Natural killer cell (primary cell): ENCODE measurements at regions not wholly inside any gene's neighbourhood (a gene's known extent, or its start where the extent isn't known, plus 50 kb on each side); places are given as distances from the start of the nearest gene placed in this dataset.
"Not testable (repeated sequence)": the region's sequence is repeated elsewhere in the genome, so short reads cannot be mapped to it uniquely, and the experiment has no call there.

ENCODE experiments used
- ATAC-seq, 3 donors: fragments of 150-1000 bp in 2 of 3; fragments of 200-7000 bp in 1 of 3; cut with Tn5 transposase; 1 replicate in 1 of 3; 2 replicates in 2 of 3; pipeline ENCODE4 v1.10.0; 2021; ENCODE audit warnings: mild to moderate bottlenecking in 2 of 3, moderate library complexity in 2 of 3
- DNase-seq, 2 donors: peaks; one replicate each; pipeline versions ENCODE4 v3.0.0 to v3.0.0-alpha.2; 2013 to 2021; ENCODE audit warnings: mixed read lengths in 1 of 2
- H3K27ac ChIP-seq: one replicate; pipeline ENCODE4 v1.5.1; 2013; ENCODE audit warnings: mild to moderate bottlenecking, low read length
- H3K27me3 ChIP-seq: one replicate; pipeline ENCODE4 v1.6.1; 2013; ENCODE audit warnings: low read length; ENCODE audit not compliant: control insufficient read depth, insufficient read depth
- H3K36me3 ChIP-seq: one replicate; pipeline ENCODE4 v1.6.1; 2013; ENCODE audit warnings: low read length; ENCODE audit not compliant: control insufficient read depth, insufficient read depth
- H3K4me1 ChIP-seq: one replicate; pipeline ENCODE4 v1.6.1; 2013; ENCODE audit warnings: low read length; ENCODE audit not compliant: control insufficient read depth, insufficient read depth
- H3K4me3 ChIP-seq: one replicate; pipeline ENCODE4 v1.5.1; 2013; ENCODE audit warnings: low read length
- H3K9me3 ChIP-seq: one replicate; pipeline ENCODE4 v1.6.1; 2013; ENCODE audit warnings: low read length; ENCODE audit not compliant: control insufficient read depth, insufficient read depth
- H3K27ac Mint-ChIP-seq, 2 donors: one replicate each; pipeline ENCODE4 v1.8.0; 2022; ENCODE audit warnings: mild to moderate bottlenecking in 2 of 2, mixed read lengths in 2 of 2, moderate library complexity in 1 of 2
- H3K27me3 Mint-ChIP-seq, 2 donors: one replicate each; pipeline ENCODE4 v1.8.0; 2022; ENCODE audit warnings: low read depth in 2 of 2, mixed read lengths in 2 of 2
- H3K36me3 Mint-ChIP-seq: one replicate; pipeline ENCODE4 v1.8.0; 2022; ENCODE audit warnings: mixed read lengths
- H3K4me1 Mint-ChIP-seq, 2 donors: one replicate each; pipeline ENCODE4 v1.8.0; 2022; ENCODE audit warnings: mixed read lengths in 2 of 2
- H3K4me3 Mint-ChIP-seq: one replicate; pipeline ENCODE4 v1.8.0; 2022; ENCODE audit warnings: mild to moderate bottlenecking, moderate library complexity, mixed read lengths
- H3K9me3 Mint-ChIP-seq, 2 donors: one replicate each; pipeline ENCODE4 v1.8.0; 2022; ENCODE audit warnings: mixed read lengths in 2 of 2
- WGBS: methylation state at CpG from one replicate; pipeline ENCODE4 v1.1.7; 2013; ENCODE audit warnings: missing lambda C conversion rate; ENCODE audit not compliant: insufficient coverage; 5-methylcytosine and 5-hydroxymethylcytosine counted together
- intact Hi-C: fragments of 100-400 bp; cut with micrococcal nuclease; formaldehyde crosslinking; loops from one replicate; pipeline ENCODE4 v1.14.2; 2022
- TF ChIP-seq, protein P1 (sequence below): fragments of 200-600 bp; IDR thresholded peaks from one replicate; pipeline ENCODE4 v1.8.0; 2022; ENCODE audit warnings: antibody characterized with exemption

DNA sequence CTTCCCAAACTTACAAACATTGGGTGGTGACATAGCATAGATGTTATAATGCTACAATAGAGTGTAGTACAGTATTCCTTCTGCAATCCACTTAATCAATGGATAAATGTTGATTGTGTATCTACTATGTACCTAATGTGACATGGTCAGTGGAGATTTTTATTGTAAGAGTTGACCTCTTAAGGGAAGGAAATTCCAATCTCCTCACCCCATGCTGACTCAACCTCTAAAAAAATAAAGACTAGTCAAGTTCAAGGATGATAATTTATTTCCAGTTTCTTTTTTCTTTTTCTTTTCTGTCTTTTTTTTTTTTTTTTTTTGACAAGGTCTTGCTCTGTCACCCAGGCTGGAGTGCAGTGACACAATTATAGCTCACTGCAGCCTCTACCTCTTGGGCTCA, 206.5 kb upstream of the STS start:
- ATAC-seq (no peak), DNase-seq (no peak)
- Histone ChIP-seq H3K4me1 (no peaks in the 10 kb centered on the region), H3K4me3 (no peak overlapping the region), H3K9me3 (no peaks in the 10 kb centered on the region), H3K27ac (no peak overlapping the region), H3K36me3 (no peaks in the 10 kb centered on the region), H3K27me3 (no peaks in the 10 kb centered on the region)
- Mint-ChIP-seq H3K27ac (no peak overlapping the region), H3K4me3 (no peak overlapping the region), H3K9me3 (no peaks in the 10 kb centered on the region), H3K27me3 (no peaks in the 10 kb centered on the region), H3K36me3 (no peaks in the 10 kb centered on the region), H3K4me1 (no peaks in the 10 kb centered on the region)
- intact Hi-C loops = no loop called here
- TF ChIP-seq, protein P1, sequence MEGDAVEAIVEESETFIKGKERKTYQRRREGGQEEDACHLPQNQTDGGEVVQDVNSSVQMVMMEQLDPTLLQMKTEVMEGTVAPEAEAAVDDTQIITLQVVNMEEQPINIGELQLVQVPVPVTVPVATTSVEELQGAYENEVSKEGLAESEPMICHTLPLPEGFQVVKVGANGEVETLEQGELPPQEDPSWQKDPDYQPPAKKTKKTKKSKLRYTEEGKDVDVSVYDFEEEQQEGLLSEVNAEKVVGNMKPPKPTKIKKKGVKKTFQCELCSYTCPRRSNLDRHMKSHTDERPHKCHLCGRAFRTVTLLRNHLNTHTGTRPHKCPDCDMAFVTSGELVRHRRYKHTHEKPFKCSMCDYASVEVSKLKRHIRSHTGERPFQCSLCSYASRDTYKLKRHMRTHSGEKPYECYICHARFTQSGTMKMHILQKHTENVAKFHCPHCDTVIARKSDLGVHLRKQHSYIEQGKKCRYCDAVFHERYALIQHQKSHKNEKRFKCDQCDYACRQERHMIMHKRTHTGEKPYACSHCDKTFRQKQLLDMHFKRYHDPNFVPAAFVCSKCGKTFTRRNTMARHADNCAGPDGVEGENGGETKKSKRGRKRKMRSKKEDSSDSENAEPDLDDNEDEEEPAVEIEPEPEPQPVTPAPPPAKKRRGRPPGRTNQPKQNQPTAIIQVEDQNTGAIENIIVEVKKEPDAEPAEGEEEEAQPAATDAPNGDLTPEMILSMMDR = no peak

DNA sequence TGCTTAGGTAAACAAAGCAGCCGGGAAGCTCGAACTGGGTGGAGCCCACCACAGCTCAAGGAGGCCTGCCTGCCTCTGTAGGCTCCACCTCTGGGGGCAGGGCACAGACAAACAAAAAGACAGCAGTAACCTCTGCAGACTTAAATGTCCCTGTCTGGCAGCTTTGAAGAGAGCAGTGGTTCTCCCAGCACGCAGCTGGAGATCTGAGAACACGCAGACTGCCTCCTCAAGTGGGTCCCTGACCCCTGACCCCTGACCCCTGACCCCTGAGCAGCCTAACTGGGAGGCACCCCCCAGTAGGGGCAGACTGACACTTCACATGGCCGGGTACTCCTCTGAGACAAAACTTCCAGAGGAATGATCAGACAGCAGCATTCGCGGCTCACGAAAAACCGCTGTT, 214.6 kb upstream of the STS start:
- H3K4me3 ChIP-seq, H3K27me3 ChIP-seq, H3K4me1 ChIP-seq, ATAC-seq, H3K27me3 Mint-ChIP-seq, H3K9me3 ChIP-seq, H3K4me3 Mint-ChIP-seq, H3K36me3 Mint-ChIP-seq, DNase-seq, intact Hi-C loops, H3K9me3 Mint-ChIP-seq, H3K36me3 ChIP-seq, H3K27ac ChIP-seq, H3K27ac Mint-ChIP-seq, H3K4me1 Mint-ChIP-seq: not testable (repeated sequence)
- WGBS = 100% methylated on average over 3 of the region's 9 CpGs

DNA sequence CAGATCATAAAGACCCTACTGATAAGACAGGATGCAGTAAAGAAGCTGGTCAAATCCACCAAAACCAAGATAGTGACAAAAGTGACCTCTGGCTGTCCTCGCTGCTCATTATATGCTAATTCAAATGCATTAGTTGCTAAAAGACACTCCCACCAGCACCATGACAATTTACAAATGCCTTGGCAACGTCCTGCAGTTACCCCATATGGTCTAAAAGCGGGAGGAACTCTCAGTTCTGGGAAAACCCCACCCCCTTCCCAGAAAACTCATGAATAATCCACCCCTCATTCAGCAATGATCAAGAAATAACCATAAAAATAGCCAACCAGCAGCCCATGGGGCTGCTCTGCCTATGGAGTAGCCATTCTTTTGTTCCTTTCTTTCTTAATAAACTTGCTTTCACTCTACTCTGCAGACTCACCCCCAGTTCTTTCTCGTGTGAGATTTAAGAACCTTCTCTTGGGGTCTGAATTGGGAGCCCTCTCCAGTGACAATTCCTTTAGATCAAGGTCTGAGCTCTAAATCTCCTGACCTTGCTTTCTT, 217.1 kb upstream of the STS start:
- no peak overlapping the region for H3K4me3 Mint-ChIP-seq
- no peaks in the 10 kb centered on the region for H3K9me3 ChIP-seq
- H3K27ac ChIP-seq = no peak overlapping the region
- no peak for DNase-seq
- H3K27me3 ChIP-seq = no peaks in the 10 kb centered on the region
- no peaks in the 10 kb centered on the region for H3K36me3 ChIP-seq
- H3K9me3 Mint-ChIP-seq = peaks cover 3 to 4% of the 10 kb centered on the region in 2 donors
- TF ChIP-seq, protein P1 = no peak
- H3K4me1 ChIP-seq = no peaks in the 10 kb centered on the region
- peaks cover 9% of the 10 kb centered on the region for H3K36me3 Mint-ChIP-seq
- H3K27ac Mint-ChIP-seq = no peak overlapping the region
- H3K4me1 Mint-ChIP-seq = no peaks in the 10 kb centered on the region
- intact Hi-C loops = no loop called here
- ATAC-seq = no peak
- no peaks in the 10 kb centered on the region for H3K27me3 Mint-ChIP-seq
- 63% methylated on average over 4 of the region's 4 CpGs for WGBS
- H3K4me3 ChIP-seq = no peak overlapping the region

DNA sequence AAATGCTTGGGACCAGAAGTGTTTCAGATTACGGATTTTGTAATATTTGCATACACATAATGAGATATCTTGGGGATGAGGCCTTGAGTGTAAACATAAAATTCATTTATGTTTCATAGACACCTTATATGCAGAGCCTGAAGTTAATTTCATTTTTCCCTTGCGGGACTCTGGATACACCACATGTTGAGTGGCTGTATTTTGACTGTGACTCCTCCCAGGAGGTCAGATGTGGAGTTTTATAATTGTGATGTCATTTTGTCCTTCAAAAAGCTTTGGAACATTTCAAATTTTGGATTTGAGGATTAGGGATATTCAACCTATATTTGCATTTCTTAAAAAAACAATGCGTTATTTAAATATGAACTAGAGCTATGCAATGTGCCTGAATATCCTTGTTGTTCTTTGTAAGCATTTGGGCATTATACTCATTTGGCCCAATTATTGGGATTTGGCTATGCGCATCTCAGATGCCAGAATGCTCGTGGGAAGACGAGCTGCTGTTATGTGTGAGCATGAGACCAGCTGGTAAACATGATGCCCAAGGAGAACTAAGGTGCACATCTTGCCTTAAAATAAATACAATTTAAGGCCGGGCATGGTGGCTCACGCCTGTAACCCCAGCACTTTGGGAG, 223.0 kb upstream of the STS start:
- Histone ChIP-seq H3K36me3 (no peaks in the 10 kb centered on the region), H3K9me3 (no peaks in the 10 kb centered on the region), H3K27me3 (no peaks in the 10 kb centered on the region), H3K4me1 (no peaks in the 10 kb centered on the region), H3K27ac (no peak overlapping the region), H3K4me3 (no peak overlapping the region)
- no peak for DNase-seq
- 95% methylated on average over 5 of the region's 8 CpGs for WGBS
- TF ChIP-seq, protein P1 = no peak
- Mint-ChIP-seq H3K9me3 (peaks cover 0 to 5% of the 10 kb centered on the region in 2 donors), H3K4me1 (no peaks in the 10 kb centered on the region), H3K27me3 (no peaks in the 10 kb centered on the region), H3K4me3 (no peak overlapping the region), H3K27ac (no peak overlapping the region), H3K36me3 (no peaks in the 10 kb centered on the region)
- no peak for ATAC-seq
- intact Hi-C loops = no loop called here
